Uterus (tissue), 3 donors: ENCODE measurements at regions not wholly inside any gene's neighbourhood (a gene's known extent, or its start where the extent isn't known, plus 50 kb on each side); places are given as distances from the start of the nearest gene placed in this dataset.

ENCODE experiments used
- DNase-seq, 2 donors: peaks; one replicate each; pipeline ENCODE4 v3.0.0-alpha.2; 2019 to 2020
- H3K27ac ChIP-seq, 2 donors: fragments of 200-600 bp; sonication (generic); 1 replicate in 1 of 2; 2 replicates in 1 of 2; pipeline ENCODE4 v1.5.1; 2016 to 2018
- H3K27me3 ChIP-seq, 2 donors: fragments of 200-600 bp; sonication (generic); one replicate each; pipeline ENCODE4 v1.5.1; 2018 to 2019; ENCODE audit warnings: control low read depth in 1 of 2
- H3K36me3 ChIP-seq, 2 donors: fragments of 200-600 bp; sonication (generic); one replicate each; pipeline ENCODE4 v1.5.1; 2019; ENCODE audit warnings: control low read depth in 1 of 2
- H3K4me1 ChIP-seq, 2 donors: fragments of 200-600 bp; sonication (generic); one replicate each; pipeline ENCODE4 v1.5.1; 2018 to 2019; ENCODE audit warnings: control low read depth in 1 of 2
- H3K4me3 ChIP-seq, 2 donors: fragments of 200-600 bp; sonication (generic); 1 replicate in 1 of 2; 2 replicates in 1 of 2; pipeline ENCODE4 v1.5.1; 2018 to 2019; ENCODE audit warnings: mild to moderate bottlenecking in 1 of 2
- H3K9me3 ChIP-seq, 2 donors: fragments of 200-600 bp; sonication (generic); one replicate each; pipeline ENCODE4 v1.5.1; 2019; ENCODE audit warnings: control low read depth in 1 of 2
- POLR2A ChIP-seq, 2 donors: fragments of 450-650 bp; IDR thresholded peaks; one replicate each; pipeline ENCODE4 v1.6.1; 2016; ENCODE audit warnings: antibody characterized with exemption in 2 of 2, mild to moderate bottlenecking in 1 of 2, moderate library complexity in 1 of 2
- intact Hi-C: fragments of 100-400 bp; cut with DNase I; formaldehyde crosslinking; loops from one replicate; pipeline ENCODE4 v1.15.1; 2023; ENCODE audit warnings: low total_unique reads
- TF ChIP-seq, protein P1 (sequence below), 4 experiments: fragments of 200-600 bp in 2 of 4; fragments of 450-650 bp in 2 of 4; sonication (generic) in 2 of 4; IDR thresholded peaks; one replicate each; pipeline ENCODE4 v1.5.1; 2016 to 2019; ENCODE audit warnings: antibody characterized with exemption in 4 of 4, mild to moderate bottlenecking in 2 of 4, moderate library complexity in 1 of 4
- donor health status: DM: yes; HTN: yes; CAD: no.

DNA sequence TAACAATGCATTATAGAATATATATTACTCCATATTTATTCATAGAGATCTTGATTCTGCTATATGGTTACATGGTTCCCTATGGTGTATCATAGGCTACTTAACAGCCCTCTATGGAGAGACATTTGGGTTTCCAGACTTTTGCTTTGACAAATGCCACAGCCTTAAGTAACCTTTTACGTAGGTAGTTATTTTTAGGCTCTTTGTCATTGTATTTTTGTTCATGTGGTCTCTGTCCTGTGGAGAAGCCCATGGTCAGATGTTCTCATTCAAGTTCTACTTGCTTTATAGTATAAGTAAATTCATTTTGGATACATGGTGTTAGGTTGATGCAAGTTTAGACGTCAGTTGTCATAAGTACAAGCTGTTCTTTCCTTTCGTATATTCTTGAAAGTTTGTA, 275.2 kb upstream of the THSD7B start:
- H3K4me3 ChIP-seq, result no peak overlapping the region
- no peaks in the 10 kb centered on the region for H3K4me1 ChIP-seq
- no peak overlapping the region for H3K27ac ChIP-seq
- TF ChIP-seq POLR2A (IDR thresholded peaks at IDR 0.05), result no peak
- TF ChIP-seq, protein P1, sequence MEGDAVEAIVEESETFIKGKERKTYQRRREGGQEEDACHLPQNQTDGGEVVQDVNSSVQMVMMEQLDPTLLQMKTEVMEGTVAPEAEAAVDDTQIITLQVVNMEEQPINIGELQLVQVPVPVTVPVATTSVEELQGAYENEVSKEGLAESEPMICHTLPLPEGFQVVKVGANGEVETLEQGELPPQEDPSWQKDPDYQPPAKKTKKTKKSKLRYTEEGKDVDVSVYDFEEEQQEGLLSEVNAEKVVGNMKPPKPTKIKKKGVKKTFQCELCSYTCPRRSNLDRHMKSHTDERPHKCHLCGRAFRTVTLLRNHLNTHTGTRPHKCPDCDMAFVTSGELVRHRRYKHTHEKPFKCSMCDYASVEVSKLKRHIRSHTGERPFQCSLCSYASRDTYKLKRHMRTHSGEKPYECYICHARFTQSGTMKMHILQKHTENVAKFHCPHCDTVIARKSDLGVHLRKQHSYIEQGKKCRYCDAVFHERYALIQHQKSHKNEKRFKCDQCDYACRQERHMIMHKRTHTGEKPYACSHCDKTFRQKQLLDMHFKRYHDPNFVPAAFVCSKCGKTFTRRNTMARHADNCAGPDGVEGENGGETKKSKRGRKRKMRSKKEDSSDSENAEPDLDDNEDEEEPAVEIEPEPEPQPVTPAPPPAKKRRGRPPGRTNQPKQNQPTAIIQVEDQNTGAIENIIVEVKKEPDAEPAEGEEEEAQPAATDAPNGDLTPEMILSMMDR (IDR thresholded peaks at IDR 0.05), result no peak
- no peak for DNase-seq
- intact Hi-C loops, result no loop called here
- no peaks in the 10 kb centered on the region for H3K9me3 ChIP-seq
- H3K27me3 ChIP-seq, result no peaks in the 10 kb centered on the region
- H3K36me3 ChIP-seq, result no peaks in the 10 kb centered on the region

DNA sequence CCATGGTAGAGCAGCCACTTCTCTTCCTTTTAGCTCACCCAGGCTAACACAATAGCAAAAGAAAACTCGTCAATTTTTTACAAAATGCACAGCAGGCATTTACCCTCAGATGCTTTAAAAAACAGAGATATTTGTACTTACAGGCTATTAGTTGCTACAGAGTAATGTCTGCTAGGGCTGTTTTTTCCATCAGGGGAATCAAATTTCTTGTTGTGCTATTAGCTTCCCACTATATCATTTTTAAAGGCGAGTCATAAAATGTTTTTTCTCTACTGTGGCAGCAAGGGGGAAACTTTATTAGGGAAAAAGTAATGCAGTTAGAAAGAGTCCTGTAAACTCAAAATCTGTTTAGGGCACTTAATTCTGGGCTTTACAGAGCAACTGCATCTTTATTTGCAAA, 277.9 kb upstream of the THSD7B start:
- no peaks in the 10 kb centered on the region for H3K27me3 ChIP-seq
- DNase-seq, result no peak
- no peaks in the 10 kb centered on the region for H3K9me3 ChIP-seq
- no peak for TF ChIP-seq POLR2A (IDR thresholded peaks at IDR 0.05)
- TF ChIP-seq, protein P1 (IDR thresholded peaks at IDR 0.05), result no peak
- intact Hi-C loops, result no loop called here
- H3K4me1 ChIP-seq, result no peaks in the 10 kb centered on the region
- no peak overlapping the region for H3K4me3 ChIP-seq
- no peaks in the 10 kb centered on the region for H3K36me3 ChIP-seq
- H3K27ac ChIP-seq, result no peak overlapping the region

DNA sequence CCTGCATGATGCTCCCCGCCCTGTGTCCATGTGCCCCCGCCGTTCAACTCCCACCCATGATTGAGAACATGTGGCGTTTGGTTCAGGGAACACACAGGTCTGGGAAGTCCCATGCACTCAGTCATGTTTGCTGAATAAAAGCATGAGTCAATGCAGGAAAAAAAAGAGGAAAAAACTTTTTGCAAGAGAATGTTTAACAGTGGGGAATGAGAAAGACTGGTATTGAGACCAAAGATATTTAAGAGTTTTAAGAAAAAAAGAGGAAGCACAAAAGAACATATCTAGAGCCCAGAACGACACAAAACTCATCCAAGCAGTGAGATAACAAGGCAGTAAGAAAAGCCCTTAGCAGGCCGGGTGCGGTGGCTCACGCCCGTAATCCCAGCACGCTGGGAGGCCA, 279.2 kb upstream of the THSD7B start:
- TF ChIP-seq POLR2A (IDR thresholded peaks at IDR 0.05), result no peak
- TF ChIP-seq, protein P1 (IDR thresholded peaks at IDR 0.05), result no peak
- Histone ChIP-seq H3K27me3 (no peaks in the 10 kb centered on the region), H3K9me3 (no peaks in the 10 kb centered on the region), H3K27ac (no peak overlapping the region), H3K4me1 (no peaks in the 10 kb centered on the region), H3K4me3 (no peak overlapping the region), H3K36me3 (no peaks in the 10 kb centered on the region)
- DNase-seq, result no peak
- intact Hi-C loops, result no loop called here

DNA sequence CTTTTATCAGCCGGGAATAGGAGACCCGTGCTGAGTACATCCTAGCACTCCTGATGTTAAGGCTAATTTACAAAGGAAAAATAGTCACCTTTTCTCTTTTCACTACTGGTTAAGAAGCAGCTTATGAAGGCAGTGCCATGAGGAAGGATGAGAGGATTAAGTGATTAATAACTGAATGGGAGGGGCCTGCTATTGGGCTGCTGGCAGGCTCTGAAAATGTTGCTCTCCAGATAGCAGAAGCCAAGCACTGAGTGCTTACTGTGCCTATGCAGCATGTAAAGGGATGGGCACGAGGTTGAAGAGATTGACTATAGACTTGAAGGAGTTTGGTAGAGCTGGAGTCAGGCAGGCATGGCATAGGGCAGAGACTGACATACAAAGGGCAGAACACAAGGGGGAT, 282.4 kb upstream of the THSD7B start:
- no peaks in the 10 kb centered on the region for H3K4me1 ChIP-seq
- no peak overlapping the region for H3K27ac ChIP-seq
- H3K36me3 ChIP-seq, result no peaks in the 10 kb centered on the region
- TF ChIP-seq, protein P1 (IDR thresholded peaks at IDR 0.05), result no peak
- no peak for TF ChIP-seq POLR2A (IDR thresholded peaks at IDR 0.05)
- intact Hi-C loops, result no loop called here
- H3K27me3 ChIP-seq, result no peaks in the 10 kb centered on the region
- H3K9me3 ChIP-seq, result no peaks in the 10 kb centered on the region
- H3K4me3 ChIP-seq, result no peak overlapping the region
- no peak for DNase-seq

DNA sequence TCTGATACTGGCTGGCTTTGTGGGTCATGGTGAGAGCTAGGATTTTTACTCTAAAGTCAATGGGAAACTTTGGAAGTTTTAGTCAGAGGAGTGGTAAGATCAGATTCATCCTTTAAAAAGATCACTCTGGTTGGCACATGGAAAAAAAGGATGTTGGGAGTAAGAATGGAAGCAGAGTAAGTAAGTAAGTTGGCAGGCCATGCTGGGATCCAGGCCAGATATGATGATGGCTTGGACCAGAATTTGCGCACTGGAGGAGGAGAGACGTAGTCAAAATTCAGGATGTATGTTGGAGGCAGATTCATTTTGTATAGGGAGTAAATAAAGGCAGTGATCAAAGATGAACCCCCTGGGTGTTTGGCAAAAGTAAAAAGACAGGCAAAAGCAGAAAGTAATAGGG, 283.3 kb upstream of the THSD7B start:
- no peak for DNase-seq
- H3K36me3 ChIP-seq, result no peaks in the 10 kb centered on the region
- H3K27me3 ChIP-seq, result no peaks in the 10 kb centered on the region
- no peak for TF ChIP-seq POLR2A (IDR thresholded peaks at IDR 0.05)
- TF ChIP-seq, protein P1 (IDR thresholded peaks at IDR 0.05), result no peak
- no peaks in the 10 kb centered on the region for H3K4me1 ChIP-seq
- H3K4me3 ChIP-seq, result no peak overlapping the region
- intact Hi-C loops, result no loop called here
- no peak overlapping the region for H3K27ac ChIP-seq
- H3K9me3 ChIP-seq, result no peaks in the 10 kb centered on the region
